Spinal cord (tissue), 9 donors: ENCODE measurements at regions not wholly inside any gene's neighbourhood (a gene's known extent, or its start where the extent isn't known, plus 50 kb on each side); places are given as distances from the start of the nearest gene placed in this dataset.

Experiments
- DNase-seq, 6 donors: peaks; one replicate each; pipeline versions ENCODE4 v3.0.0 to v3.0.0-alpha.2; 2013 to 2015; ENCODE audit warnings: low spot score in 6 of 6, low read depth in 4 of 6
- H3K27ac ChIP-seq: one replicate; pipeline ENCODE4 v1.5.1; 2013; ENCODE audit warnings: low read depth, low read length, control low read depth
- H3K27me3 ChIP-seq: one replicate; pipeline ENCODE4 v1.6.1; 2013; ENCODE audit warnings: low read length; ENCODE audit not compliant: control insufficient read depth, insufficient read depth
- H3K36me3 ChIP-seq: one replicate; pipeline ENCODE4 v1.6.1; 2013; ENCODE audit warnings: low read length; ENCODE audit not compliant: control insufficient read depth, insufficient read depth
- H3K4me1 ChIP-seq: one replicate; pipeline ENCODE4 v1.6.1; 2013; ENCODE audit warnings: low read length; ENCODE audit not compliant: control insufficient read depth, insufficient read depth
- H3K4me3 ChIP-seq: one replicate; pipeline ENCODE4 v1.5.1; 2013; ENCODE audit warnings: low read depth, low read length, control low read depth
- H3K9me3 ChIP-seq: one replicate; pipeline ENCODE4 v1.6.1; 2013; ENCODE audit warnings: low read length; ENCODE audit not compliant: control insufficient read depth, insufficient read depth
- WGBS: methylation state at CpG from one replicate; pipeline ENCODE4 v1.1.5; 2013; ENCODE audit warnings: missing lambda C conversion rate; ENCODE audit not compliant: insufficient coverage; 5-methylcytosine and 5-hydroxymethylcytosine counted together
- donor health status: healthy.

- H3K9me3 ChIP-seq = no peaks in the 10 kb centered on the region
- H3K4me3 ChIP-seq = no peak overlapping the region
- WGBS = no CpG with 5 or more reads among the region's 4 CpGs
- H3K27ac ChIP-seq = no peak overlapping the region
- no peaks in the 10 kb centered on the region for H3K4me1 ChIP-seq
- H3K27me3 ChIP-seq = no peaks in the 10 kb centered on the region
- DNase-seq = no peak
- H3K36me3 ChIP-seq = no peaks in the 10 kb centered on the region
Observed at GRCh38 chr2:142544173-142544572, 333.3 kb upstream of the KYNU start.

GRCh38 chr2:142542431-142542910, 335.0 kb upstream of the KYNU start:
- Histone ChIP-seq H3K27ac (no peak overlapping the region), H3K36me3 (no peaks in the 10 kb centered on the region), H3K9me3 (no peaks in the 10 kb centered on the region), H3K4me1 (no peaks in the 10 kb centered on the region), H3K4me3 (no peak overlapping the region), H3K27me3 (no peaks in the 10 kb centered on the region)
- 80% methylated on average over 1 of the region's 1 CpG for WGBS
- no peak for DNase-seq

GRCh38 chr2:142536966-142537365, 340.5 kb upstream of the KYNU start:
- Histone ChIP-seq H3K4me1 (no peaks in the 10 kb centered on the region), H3K27me3 (no peaks in the 10 kb centered on the region), H3K4me3 (no peak overlapping the region), H3K27ac (no peak overlapping the region), H3K9me3 (peaks cover 1% of the 10 kb centered on the region), H3K36me3 (no peaks in the 10 kb centered on the region)
- no peak for DNase-seq
- WGBS = no CpG with 5 or more reads among the region's 6 CpGs

- Histone ChIP-seq H3K9me3 (peaks cover 2% of the 10 kb centered on the region), H3K36me3 (no peaks in the 10 kb centered on the region), H3K4me1 (no peaks in the 10 kb centered on the region), H3K4me3 (no peak overlapping the region), H3K27me3 (no peaks in the 10 kb centered on the region), H3K27ac (no peak overlapping the region)
- peak in 2 of 6 donors; percentile 48 to 66 for DNase-seq
- no CpG with 5 or more reads among the region's 6 CpGs for WGBS
Observed at GRCh38 chr2:142536492-142536891, 341.0 kb upstream of the KYNU start.

GRCh38 chr2:142535311-142535710, 342.2 kb upstream of the KYNU start:
- Histone ChIP-seq H3K9me3 (peaks cover 2% of the 10 kb centered on the region), H3K36me3 (no peaks in the 10 kb centered on the region), H3K4me1 (no peaks in the 10 kb centered on the region), H3K4me3 (no peak overlapping the region), H3K27ac (no peak overlapping the region), H3K27me3 (no peaks in the 10 kb centered on the region)
- no peak for DNase-seq

GRCh38 chr2:142533177-142533576, 344.3 kb upstream of the KYNU start:
- Histone ChIP-seq H3K9me3 (peaks cover 2% of the 10 kb centered on the region), H3K36me3 (no peaks in the 10 kb centered on the region), H3K4me3 (no peak overlapping the region), H3K27me3 (no peaks in the 10 kb centered on the region), H3K4me1 (no peaks in the 10 kb centered on the region), H3K27ac (no peak overlapping the region)
- DNase-seq = no peak
- no CpG with 5 or more reads among the region's 5 CpGs for WGBS

GRCh38 chr2:142531377-142531776, 346.1 kb upstream of the KYNU start:
- peaks cover 2% of the 10 kb centered on the region for H3K9me3 ChIP-seq
- H3K4me3 ChIP-seq = no peak overlapping the region
- 35% methylated on average over 3 of the region's 4 CpGs for WGBS
- H3K36me3 ChIP-seq = no peaks in the 10 kb centered on the region
- no peak overlapping the region for H3K27ac ChIP-seq
- DNase-seq = no peak
- no peaks in the 10 kb centered on the region for H3K27me3 ChIP-seq
- no peaks in the 10 kb centered on the region for H3K4me1 ChIP-seq

- H3K9me3 ChIP-seq = no peaks in the 10 kb centered on the region
- H3K4me3 ChIP-seq = no peak overlapping the region
- no CpG with 5 or more reads among the region's 3 CpGs for WGBS
- H3K27ac ChIP-seq = no peak overlapping the region
- no peak for DNase-seq
- no peaks in the 10 kb centered on the region for H3K4me1 ChIP-seq
- H3K27me3 ChIP-seq = no peaks in the 10 kb centered on the region
- no peaks in the 10 kb centered on the region for H3K36me3 ChIP-seq
Observed at GRCh38 chr2:142525720-142526119, 351.7 kb upstream of the KYNU start.

GRCh38 chr2:142521492-142521891, 356.0 kb upstream of the KYNU start:
- Histone ChIP-seq H3K9me3 (no peaks in the 10 kb centered on the region), H3K36me3 (no peaks in the 10 kb centered on the region), H3K27ac (no peak overlapping the region), H3K27me3 (no peaks in the 10 kb centered on the region), H3K4me1 (no peaks in the 10 kb centered on the region), H3K4me3 (no peak overlapping the region)
- 90% methylated on average over 2 of the region's 3 CpGs for WGBS
- DNase-seq = peak in 1 of 6 donors; percentile 4

GRCh38 chr2:142515493-142515892, 362.0 kb upstream of the KYNU start:
- Histone ChIP-seq H3K27me3 (no peaks in the 10 kb centered on the region), H3K27ac (no peak overlapping the region), H3K4me1 (no peaks in the 10 kb centered on the region), H3K4me3 (no peak overlapping the region), H3K36me3 (no peaks in the 10 kb centered on the region), H3K9me3 (no peaks in the 10 kb centered on the region)
- DNase-seq = peak in 1 of 6 donors; percentile 9
- WGBS = 60% methylated on average over 1 of the region's 2 CpGs
